ENCODE measurements at regions not wholly inside any gene's neighbourhood (a gene's known extent, or its start where the extent isn't known, plus 50 kb on each side); places are given as distances from the start of the nearest gene placed in this dataset.

DNA sequence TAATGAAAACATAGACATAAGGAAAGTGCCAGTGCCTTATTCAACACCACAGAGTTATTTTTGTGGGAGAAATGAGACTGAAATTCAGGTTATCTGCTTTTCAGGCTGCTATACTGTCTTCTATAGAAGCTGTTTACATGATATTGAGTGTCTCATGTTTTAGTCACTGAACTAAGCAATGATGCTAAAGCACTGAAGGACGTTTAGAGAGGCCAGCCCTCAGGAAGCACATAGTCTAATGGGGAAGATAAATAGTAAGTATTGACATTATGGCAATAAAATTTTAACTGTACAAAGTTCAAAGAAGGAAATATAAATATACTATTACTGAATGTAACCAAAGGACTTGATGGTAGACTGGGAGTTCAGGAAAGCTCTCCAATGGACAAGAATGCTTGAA lies 186.4 kb upstream of the ZC3H15 start:
- ATAC-seq (no peak), FAIRE-seq (no peak), DNase-seq (no peak)
- Histone ChIP-seq H3K27ac (no peak overlapping the region), H3K4me1 (no peaks in the 10 kb centered on the region), H3K4me3 (no peak overlapping the region), H3K36me3 (no peaks in the 10 kb centered on the region), H3K27me3 (no peaks in the 10 kb centered on the region), H3K9me3 (no peaks in the 10 kb centered on the region)
- intact Hi-C loops (cut with DNase I), result no loop called here
- WGBS, 2 donors, result 43 to 49% methylated on average over 1 of the region's 1 CpG
- no peak for TF ChIP-seq CTCF (IDR thresholded peaks at IDR 0.05)

- DNase-seq, result no peak
These were observed 183.8 kb upstream of the ZC3H15 start for GRCh38 chr2:186302263-186302662.

GRCh38 chr2:186303091-186303490 lies 183.0 kb upstream of the ZC3H15 start:
- ATAC-seq, result no peak
- DNase-seq, result no peak
- WGBS, 2 donors, result 92 to 97% methylated on average over 2 of the region's 2 CpGs
- Histone ChIP-seq H3K36me3 (no peaks in the 10 kb centered on the region), H3K27ac (no peak overlapping the region), H3K27me3 (no peaks in the 10 kb centered on the region), H3K9me3 (no peaks in the 10 kb centered on the region), H3K4me1 (no peaks in the 10 kb centered on the region), H3K4me3 (no peak overlapping the region)
- no peak for TF ChIP-seq CTCF (IDR thresholded peaks at IDR 0.05)
- FAIRE-seq, result no peak
- intact Hi-C loops (cut with DNase I), result no loop called here

More at GRCh38 chr2:186302263-186302662, 183.8 kb upstream of the ZC3H15 start:
- Histone ChIP-seq H3K4me3 (no peak overlapping the region), H3K36me3 (no peaks in the 10 kb centered on the region), H3K4me1 (no peaks in the 10 kb centered on the region), H3K27me3 (no peaks in the 10 kb centered on the region), H3K27ac (no peak overlapping the region), H3K9me3 (no peaks in the 10 kb centered on the region)
- WGBS, 2 donors, result 92 to 93% methylated on average over 7 of the region's 7 CpGs
- FAIRE-seq (no peak), ATAC-seq (no peak)
- TF ChIP-seq CTCF (IDR thresholded peaks at IDR 0.05), result no peak
- intact Hi-C loops (cut with DNase I), result no loop called here

GRCh38 chr2:186304064-186304463 lies 182.0 kb upstream of the ZC3H15 start:
- no peak for FAIRE-seq

DNA sequence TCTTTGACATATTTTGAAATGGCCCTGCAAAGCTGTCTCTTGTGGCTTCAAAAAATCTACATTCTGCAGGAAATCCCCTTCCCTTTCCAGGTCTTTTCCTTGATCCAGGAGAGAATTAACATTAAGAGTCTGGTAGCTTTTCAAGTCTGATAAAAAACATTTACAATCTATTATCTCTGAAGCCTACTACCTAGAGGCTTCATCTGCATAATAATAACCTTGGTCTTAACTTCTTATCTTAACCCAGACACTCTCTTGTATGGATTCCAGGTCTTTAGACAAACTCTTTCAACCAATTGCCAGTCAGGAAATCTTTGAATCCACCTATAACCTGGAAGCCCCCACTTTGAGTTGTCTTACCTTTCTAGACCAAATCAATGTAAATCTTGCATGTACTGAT lies 179.3 kb upstream of the ZC3H15 start:
- Histone ChIP-seq H3K4me3 (no peak overlapping the region), H3K27me3 (no peaks in the 10 kb centered on the region), H3K4me1 (no peaks in the 10 kb centered on the region), H3K27ac (no peak overlapping the region), H3K9me3 (no peaks in the 10 kb centered on the region), H3K36me3 (no peaks in the 10 kb centered on the region)
- no peak for DNase-seq
- intact Hi-C loops (cut with DNase I), result no loop called here
- no peak for TF ChIP-seq CTCF (IDR thresholded peaks at IDR 0.05)
- FAIRE-seq, result no peak
- no peak for ATAC-seq

More at GRCh38 chr2:186304064-186304463, 182.0 kb upstream of the ZC3H15 start:
- ATAC-seq (no peak), DNase-seq (no peak)
- TF ChIP-seq CTCF (IDR thresholded peaks at IDR 0.05), result no peak
- Histone ChIP-seq H3K27me3 (no peaks in the 10 kb centered on the region), H3K36me3 (no peaks in the 10 kb centered on the region), H3K4me1 (no peaks in the 10 kb centered on the region), H3K9me3 (no peaks in the 10 kb centered on the region), H3K27ac (no peak overlapping the region), H3K4me3 (no peak overlapping the region)
- intact Hi-C loops (cut with DNase I), result no loop called here

All from pancreas (tissue), 10 donors.